ENCODE measurements at regions not wholly inside any gene's neighbourhood (a gene's known extent, or its start where the extent isn't known, plus 50 kb on each side); places are given as distances from the start of the nearest gene placed in this dataset.

- H3K9ac ChIP-seq (ENCODE audit: control insufficient read depth, insufficient read depth, low read length): no peak overlapping the region
- no peaks in the 10 kb centered on the region for H3K27me3 ChIP-seq (replicated peaks in 1 of 2; ENCODE audit: control insufficient read depth in 2 of 2, insufficient read depth in 2 of 2, low read length in 1 of 2)
- ATAC-seq (no peak), DNase-seq (ENCODE audit: low read depth, low spot score) (no peak), FAIRE-seq (no peak)
- no peak overlapping the region for H3K4me2 ChIP-seq (ENCODE audit: control insufficient read depth, insufficient read depth)
- POLR2A ChIA-PET: no interaction called here
- SMC1A ChIA-PET (ENCODE audit: uncharacterized antibody, unreplicated experiment): interaction anchor here (0.5 kb wide), 1 partner anchor 67 kb away, joined by 3 read pairs; no protein-coding TSS in a partner anchor
- no peak overlapping the region for H2AFZ ChIP-seq (ENCODE audit: control insufficient read depth, low read depth, low read length)
- H3K9me3 ChIP-seq (replicated peaks; ENCODE audit: control insufficient read depth, insufficient read depth, low read length): no peaks in the 10 kb centered on the region; the same call in 2 of the 3 replicates
- TF ChIP-seq KDM1A (IDR thresholded peaks at IDR 0.05; ENCODE audit: borderline replicate concordance): no peak
- TF ChIP-seq, protein P1, sequence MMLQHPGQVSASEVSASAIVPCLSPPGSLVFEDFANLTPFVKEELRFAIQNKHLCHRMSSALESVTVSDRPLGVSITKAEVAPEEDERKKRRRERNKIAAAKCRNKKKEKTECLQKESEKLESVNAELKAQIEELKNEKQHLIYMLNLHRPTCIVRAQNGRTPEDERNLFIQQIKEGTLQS (IDR thresholded peaks at IDR 0.05; ENCODE audit: borderline replicate concordance, extremely low read depth, low read depth, low read length): no peak
- TF ChIP-seq RAD51 (IDR thresholded peaks at IDR 0.05): no peak
- TF ChIP-seq FOS (IDR thresholded peaks at IDR 0.05; ENCODE audit: borderline replicate concordance, extremely low read depth, insufficient read length): no peak
- no peak for TF ChIP-seq CREB1 (IDR thresholded peaks at IDR 0.05; ENCODE audit: low read depth)
- TF ChIP-seq, protein P2, sequence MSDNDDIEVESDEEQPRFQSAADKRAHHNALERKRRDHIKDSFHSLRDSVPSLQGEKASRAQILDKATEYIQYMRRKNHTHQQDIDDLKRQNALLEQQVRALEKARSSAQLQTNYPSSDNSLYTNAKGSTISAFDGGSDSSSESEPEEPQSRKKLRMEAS (IDR thresholded peaks at IDR 0.05; ENCODE audit: low read depth, low read length): no peak
- TF ChIP-seq NBN (IDR thresholded peaks at IDR 0.05): no peak
- no peak for TF ChIP-seq SMAD5 (IDR thresholded peaks at IDR 0.05; ENCODE audit: low read depth)
- TF ChIP-seq TCF7 (IDR thresholded peaks at IDR 0.05; ENCODE audit: borderline replicate concordance): no peak
- TF ChIP-seq TARDBP (IDR thresholded peaks at IDR 0.05; ENCODE audit: borderline replicate concordance): no peak
- TF ChIP-seq, protein P3, sequence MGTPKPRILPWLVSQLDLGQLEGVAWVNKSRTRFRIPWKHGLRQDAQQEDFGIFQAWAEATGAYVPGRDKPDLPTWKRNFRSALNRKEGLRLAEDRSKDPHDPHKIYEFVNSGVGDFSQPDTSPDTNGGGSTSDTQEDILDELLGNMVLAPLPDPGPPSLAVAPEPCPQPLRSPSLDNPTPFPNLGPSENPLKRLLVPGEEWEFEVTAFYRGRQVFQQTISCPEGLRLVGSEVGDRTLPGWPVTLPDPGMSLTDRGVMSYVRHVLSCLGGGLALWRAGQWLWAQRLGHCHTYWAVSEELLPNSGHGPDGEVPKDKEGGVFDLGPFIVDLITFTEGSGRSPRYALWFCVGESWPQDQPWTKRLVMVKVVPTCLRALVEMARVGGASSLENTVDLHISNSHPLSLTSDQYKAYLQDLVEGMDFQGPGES (IDR thresholded peaks at IDR 0.05): no peak
- TF ChIP-seq ZNF217 (IDR thresholded peaks at IDR 0.05): no peak
- TF ChIP-seq FOXM1 (IDR thresholded peaks at IDR 0.05; ENCODE audit: low read depth, low read length): no peak
- TF ChIP-seq, protein P4, sequence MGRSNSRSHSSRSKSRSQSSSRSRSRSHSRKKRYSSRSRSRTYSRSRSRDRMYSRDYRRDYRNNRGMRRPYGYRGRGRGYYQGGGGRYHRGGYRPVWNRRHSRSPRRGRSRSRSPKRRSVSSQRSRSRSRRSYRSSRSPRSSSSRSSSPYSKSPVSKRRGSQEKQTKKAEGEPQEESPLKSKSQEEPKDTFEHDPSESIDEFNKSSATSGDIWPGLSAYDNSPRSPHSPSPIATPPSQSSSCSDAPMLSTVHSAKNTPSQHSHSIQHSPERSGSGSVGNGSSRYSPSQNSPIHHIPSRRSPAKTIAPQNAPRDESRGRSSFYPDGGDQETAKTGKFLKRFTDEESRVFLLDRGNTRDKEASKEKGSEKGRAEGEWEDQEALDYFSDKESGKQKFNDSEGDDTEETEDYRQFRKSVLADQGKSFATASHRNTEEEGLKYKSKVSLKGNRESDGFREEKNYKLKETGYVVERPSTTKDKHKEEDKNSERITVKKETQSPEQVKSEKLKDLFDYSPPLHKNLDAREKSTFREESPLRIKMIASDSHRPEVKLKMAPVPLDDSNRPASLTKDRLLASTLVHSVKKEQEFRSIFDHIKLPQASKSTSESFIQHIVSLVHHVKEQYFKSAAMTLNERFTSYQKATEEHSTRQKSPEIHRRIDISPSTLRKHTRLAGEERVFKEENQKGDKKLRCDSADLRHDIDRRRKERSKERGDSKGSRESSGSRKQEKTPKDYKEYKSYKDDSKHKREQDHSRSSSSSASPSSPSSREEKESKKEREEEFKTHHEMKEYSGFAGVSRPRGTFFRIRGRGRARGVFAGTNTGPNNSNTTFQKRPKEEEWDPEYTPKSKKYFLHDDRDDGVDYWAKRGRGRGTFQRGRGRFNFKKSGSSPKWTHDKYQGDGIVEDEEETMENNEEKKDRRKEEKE (IDR thresholded peaks at IDR 0.05): no peak
- no peak overlapping the region for H3K27ac ChIP-seq (ENCODE audit: control insufficient read depth, insufficient read depth)
- 68% methylated on average over 4 of the region's 4 CpGs for WGBS (ENCODE audit: insufficient coverage, insufficient replicate concordance, low lambda C conversion rate, missing lambda C conversion rate)
- no peak overlapping the region for H3K4me3 ChIP-seq
- H4K20me1 ChIP-seq (ENCODE audit: control insufficient read depth, insufficient read depth): no peaks in the 10 kb centered on the region
- intact Hi-C loops (cut with micrococcal nuclease; ENCODE audit: unreplicated experiment) (no loop called here), in situ Hi-C loops (cut with MboI) (no loop called here)
- H3K36me3 ChIP-seq (ENCODE audit: control insufficient read depth in 2 of 2, insufficient read depth in 2 of 2, low read length in 1 of 2): no peaks in the 10 kb centered on the region
- H3K79me2 ChIP-seq (ENCODE audit: control insufficient read depth, insufficient read depth, low read length): no peaks in the 10 kb centered on the region
- BruUV-seq (replicated peaks): no TSS peak
- CTCF ChIA-PET: interaction anchor here (0.8 to 1.0 kb wide), 2 partner anchors 13 to 37 kb away, joined by 3 read pairs; no protein-coding TSS in a partner anchor
- RAD21 ChIA-PET (ENCODE audit: unreplicated experiment): no interaction called here
- no peaks in the 10 kb centered on the region for H3K4me1 ChIP-seq (ENCODE audit: control insufficient read depth, insufficient read depth, low read length)
Measured at GRCh38 chr2:217120429-217120828, 260.6 kb upstream of the TNP1 start.

All from GM12878 (cell line).